Mesodermal cell (in vitro differentiated cells): ENCODE measurements at regions not wholly inside any gene's neighbourhood (a gene's known extent, or its start where the extent isn't known, plus 50 kb on each side); places are given as distances from the start of the nearest gene placed in this dataset.

ENCODE experiments used
- H3K27ac ChIP-seq: 2 replicates; pipeline ENCODE4 v1.7.0; 2013; ENCODE audit warnings: mild to moderate bottlenecking, low read depth, low read length, moderate library complexity; ENCODE audit not compliant: severe bottlenecking
- H3K36me3 ChIP-seq: 2 replicates; pipeline ENCODE4 v1.7.1; 2013; ENCODE audit warnings: mild to moderate bottlenecking, low read length, moderate library complexity; ENCODE audit not compliant: control insufficient read depth, insufficient read depth
- H3K4me1 ChIP-seq: one replicate; pipeline ENCODE4 v1.7.1; 2013; ENCODE audit warnings: mild to moderate bottlenecking, low read length; ENCODE audit not compliant: insufficient read depth, control insufficient read depth, poor library complexity, severe bottlenecking
- H3K4me3 ChIP-seq: 2 replicates; pipeline ENCODE4 v1.7.0; 2013; ENCODE audit warnings: low read length, control low read depth, mild to moderate bottlenecking; ENCODE audit not compliant: insufficient read depth, poor library complexity, severe bottlenecking; ENCODE audit errors: extremely low read depth
- H3K9me3 ChIP-seq: 2 replicates; pipeline ENCODE4 v1.7.1; 2013; ENCODE audit warnings: mild to moderate bottlenecking, low read length, moderate library complexity; ENCODE audit not compliant: control insufficient read depth
- whole genome bisulfite sequencing, 2 experiments: methylation state at CpG; one replicate each; pipeline ENCODE4 v1.1.5; 2013; ENCODE audit warnings: missing lambda C conversion rate in 2 of 2; ENCODE audit not compliant: insufficient coverage in 2 of 2; 5-methylcytosine and 5-hydroxymethylcytosine counted together

DNA sequence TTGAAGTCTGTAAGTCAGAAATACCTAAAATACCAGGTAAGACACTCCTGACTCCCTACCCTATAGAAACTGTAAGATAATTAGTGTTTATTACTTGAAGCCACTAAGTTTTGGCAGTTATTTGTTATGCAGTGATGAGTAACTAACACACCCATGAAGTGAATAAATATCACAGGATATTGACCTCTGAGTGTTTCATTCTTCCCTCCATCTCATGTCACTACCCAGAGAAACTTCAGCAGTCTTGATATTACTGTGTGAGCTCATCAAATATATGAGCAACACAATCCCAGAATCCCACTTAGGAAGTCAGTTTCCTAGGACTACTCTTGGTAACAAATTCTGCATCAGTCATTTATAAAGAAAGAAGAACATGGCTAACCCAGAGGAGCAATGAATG lies 529.7 kb downstream of the FBXO15 start:
- Histone ChIP-seq H3K4me1 (peaks cover 8% of the 10 kb centered on the region), H3K9me3 (no peaks in the 10 kb centered on the region)

GRCh38 chr18:73615506-73615905 lies 532.1 kb downstream of the FBXO15 start:
- H3K36me3 ChIP-seq, result no peaks in the 10 kb centered on the region
- H3K27ac ChIP-seq, result no peak overlapping the region
- H3K4me1 ChIP-seq, result peaks cover 8% of the 10 kb centered on the region
- H3K4me3 ChIP-seq, result no peak overlapping the region
- 89% methylated on average over 3 of the region's 3 CpGs; no CpG with 5 or more reads in 1 of the 2 experiments for WGBS, 2 experiments
- no peaks in the 10 kb centered on the region for H3K9me3 ChIP-seq

More for the DNA sequence above, 529.7 kb downstream of the FBXO15 start:
- Histone ChIP-seq H3K27ac (no peak overlapping the region), H3K4me3 (no peak overlapping the region), H3K36me3 (no peaks in the 10 kb centered on the region)

DNA sequence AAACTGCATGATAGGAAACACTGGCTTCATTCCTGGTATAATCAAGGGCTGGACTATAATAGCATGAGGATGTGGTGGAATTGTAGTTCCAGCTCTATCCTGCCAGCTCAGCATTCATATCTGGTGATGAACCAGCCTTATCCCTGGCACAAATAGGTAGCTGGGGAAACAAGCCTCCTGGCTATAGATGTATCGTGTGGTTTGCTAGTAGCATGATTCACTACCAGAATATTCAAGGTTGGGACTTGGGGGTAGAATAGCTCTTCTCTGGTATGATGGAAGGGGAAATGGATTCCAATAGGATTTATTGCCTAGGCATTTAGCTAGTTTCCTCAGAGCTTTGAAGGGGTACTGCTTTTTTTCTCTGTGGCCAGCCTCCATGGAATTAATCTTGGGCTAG lies 532.8 kb downstream of the FBXO15 start:
- Histone ChIP-seq H3K9me3 (no peaks in the 10 kb centered on the region), H3K4me1 (peaks cover 8% of the 10 kb centered on the region), H3K27ac (no peak overlapping the region), H3K36me3 (no peaks in the 10 kb centered on the region), H3K4me3 (no peak overlapping the region)
- 100% methylated on average over 1 of the region's 1 CpG for WGBS, 2 experiments

GRCh38 chr18:73613706-73614340 lies 533.8 kb downstream of the FBXO15 start:
- H3K9me3 ChIP-seq, result no peaks in the 10 kb centered on the region
- H3K27ac ChIP-seq, result no peak overlapping the region
- no peaks in the 10 kb centered on the region for H3K36me3 ChIP-seq
- H3K4me3 ChIP-seq, result no peak overlapping the region
- no CpG with 5 or more reads among the region's 1 CpG for WGBS, 2 experiments
- peaks cover 8% of the 10 kb centered on the region for H3K4me1 ChIP-seq

GRCh38 chr18:73597832-73598615 lies 549.6 kb downstream of the FBXO15 start:
- Histone ChIP-seq H3K4me1 (no peaks in the 10 kb centered on the region), H3K9me3 (no peaks in the 10 kb centered on the region), H3K27ac (no peak overlapping the region), H3K4me3 (no peak overlapping the region), H3K36me3 (no peaks in the 10 kb centered on the region)
- 86 to 88% methylated on average over 6 to 7 of the region's 7 CpGs for WGBS, 2 experiments

GRCh38 chr18:73594749-73595148 lies 552.9 kb downstream of the FBXO15 start:
- H3K27ac ChIP-seq, result no peak overlapping the region
- no peaks in the 10 kb centered on the region for H3K4me1 ChIP-seq
- H3K4me3 ChIP-seq, result no peak overlapping the region
- no peaks in the 10 kb centered on the region for H3K36me3 ChIP-seq
- H3K9me3 ChIP-seq, result no peaks in the 10 kb centered on the region
- no CpG with 5 or more reads among the region's 4 CpGs for WGBS, 2 experiments

DNA sequence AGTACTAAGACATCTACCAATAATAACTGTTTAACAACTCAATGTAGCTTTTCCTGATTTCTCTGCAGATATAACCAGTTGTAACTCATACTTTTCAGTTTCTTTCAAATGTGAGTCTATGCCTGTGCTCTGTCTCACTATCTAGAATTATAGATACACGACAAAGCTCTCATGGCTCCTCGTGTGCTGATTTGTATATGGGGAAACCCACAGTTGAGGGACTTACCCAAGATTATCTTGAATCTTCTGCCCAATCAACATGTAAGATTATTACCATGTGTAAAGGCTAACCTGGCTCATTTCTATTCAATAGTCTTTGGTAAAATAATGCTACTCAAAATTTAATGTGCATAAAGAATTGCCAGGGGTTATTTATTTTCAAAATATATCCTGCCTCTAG lies 554.4 kb downstream of the FBXO15 start:
- Histone ChIP-seq H3K4me1 (no peaks in the 10 kb centered on the region), H3K4me3 (no peak overlapping the region), H3K36me3 (no peaks in the 10 kb centered on the region), H3K27ac (no peak overlapping the region), H3K9me3 (no peaks in the 10 kb centered on the region)
- WGBS, 2 experiments, result no CpG with 5 or more reads among the region's 2 CpGs

GRCh38 chr18:73590950-73591349 lies 556.7 kb downstream of the FBXO15 start:
- Histone ChIP-seq H3K9me3 (no peaks in the 10 kb centered on the region), H3K36me3 (no peaks in the 10 kb centered on the region), H3K27ac (no peak overlapping the region), H3K4me3 (no peak overlapping the region), H3K4me1 (no peaks in the 10 kb centered on the region)
- 88 to 100% methylated on average over 1 of the region's 4 CpGs for WGBS, 2 experiments

DNA sequence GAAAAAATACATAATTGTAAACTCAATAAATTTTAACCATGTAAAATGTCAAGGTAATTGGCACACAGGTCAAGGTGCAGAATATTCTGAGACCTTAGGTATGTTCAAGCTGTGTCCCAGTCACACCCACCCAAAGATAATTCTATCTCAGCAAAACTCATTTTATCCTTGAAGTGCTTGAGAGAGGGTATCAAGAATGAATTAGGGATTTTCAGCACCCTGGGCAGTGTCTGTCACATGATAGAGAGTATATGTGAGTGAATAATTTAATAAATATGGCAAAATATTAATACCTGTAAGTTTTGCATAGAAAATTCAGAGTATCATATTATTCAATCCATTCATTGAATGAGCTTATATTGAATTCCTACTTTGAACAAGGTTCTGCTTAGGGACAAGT lies 567.9 kb downstream of the FBXO15 start:
- H3K4me1 ChIP-seq, result no peaks in the 10 kb centered on the region
- no peaks in the 10 kb centered on the region for H3K36me3 ChIP-seq
- H3K9me3 ChIP-seq, result no peaks in the 10 kb centered on the region
- H3K27ac ChIP-seq, result no peak overlapping the region
- no peak overlapping the region for H3K4me3 ChIP-seq

GRCh38 chr18:73577365-73577764 lies 570.3 kb downstream of the FBXO15 start:
- no peaks in the 10 kb centered on the region for H3K4me1 ChIP-seq
- H3K4me3 ChIP-seq, result no peak overlapping the region
- WGBS, 2 experiments, result no CpG with 5 or more reads among the region's 1 CpG

GRCh38 chr18:73563901-73564472 lies 583.6 kb downstream of the FBXO15 start:
- WGBS, 2 experiments, result no CpG with 5 or more reads among the region's 1 CpG
- Histone ChIP-seq H3K9me3 (no peaks in the 10 kb centered on the region), H3K27ac (peak overlapping the region; percentile 72), H3K4me3 (no peak overlapping the region), H3K36me3 (no peaks in the 10 kb centered on the region), H3K4me1 (peaks cover 6% of the 10 kb centered on the region)

More at GRCh38 chr18:73577365-73577764, 570.3 kb downstream of the FBXO15 start:
- Histone ChIP-seq H3K36me3 (no peaks in the 10 kb centered on the region), H3K9me3 (no peaks in the 10 kb centered on the region), H3K27ac (no peak overlapping the region)
